Keratinocyte (primary cell): ENCODE measurements at regions not wholly inside any gene's neighbourhood (a gene's known extent, or its start where the extent isn't known, plus 50 kb on each side); places are given as distances from the start of the nearest gene placed in this dataset.

Source experiments
- DNase-seq: peaks from one replicate; pipeline ENCODE4 v3.0.0-alpha.2; 2011; ENCODE audit warnings: low read depth, missing footprints, low spot score
- FAIRE-seq: peaks from 2 replicates; lab custom pipeline; 2011; peaks lifted over from hg19 to GRCh38; lab: Jason Lieb, UNC
- H2AFZ ChIP-seq: 2 replicates; pipeline ENCODE4 v1.6.0; 2012; ENCODE audit warnings: low read length, control low read depth, inconsistent platforms; ENCODE audit not compliant: control insufficient read depth
- H3K27ac ChIP-seq: 2 replicates; pipeline ENCODE4 v1.5.1; 2011; ENCODE audit warnings: low read length; ENCODE audit not compliant: control insufficient read depth, insufficient read depth
- H3K27me3 ChIP-seq: 3 replicates; pipeline ENCODE4 v1.6.0; 2011; ENCODE audit warnings: low read length; ENCODE audit not compliant: control insufficient read depth, insufficient read depth; ENCODE audit errors: extremely low read depth
- H3K36me3 ChIP-seq, 2 experiments: 2 replicates in 1 of 2; 3 replicates in 1 of 2; pipeline ENCODE4 v1.5.1; 2011; ENCODE audit warnings: low read length in 2 of 2, mild to moderate bottlenecking in 1 of 2; ENCODE audit not compliant: control insufficient read depth in 2 of 2, insufficient read depth in 2 of 2; ENCODE audit errors: extremely low read depth in 1 of 2
- H3K4me1 ChIP-seq: 3 replicates; pipeline ENCODE4 v1.5.1; 2011; ENCODE audit warnings: low read length; ENCODE audit not compliant: control insufficient read depth, insufficient read depth; ENCODE audit errors: extremely low read depth
- H3K4me2 ChIP-seq: 3 replicates; pipeline ENCODE4 v1.6.0; 2011; ENCODE audit warnings: low read depth, low read length; ENCODE audit not compliant: control insufficient read depth, insufficient read depth; ENCODE audit errors: extremely low read depth
- H3K4me3 ChIP-seq, 3 experiments: fragments of 200-600 bp in 1 of 3; sonication (generic) in 1 of 3; 2 replicates in 2 of 3; 3 replicates in 1 of 3; pipeline ENCODE4 v1.5.1; 2011 to 2016; ENCODE audit warnings: low read length in 3 of 3, mild to moderate bottlenecking in 3 of 3, control low read depth in 2 of 3, inconsistent platforms in 1 of 3, low read depth in 1 of 3, mixed read lengths in 1 of 3, mixed run types in 1 of 3, moderate library complexity in 1 of 3; ENCODE audit not compliant: control insufficient read depth in 2 of 3, insufficient read depth in 2 of 3; ENCODE audit errors: extremely low read depth in 1 of 3
- H3K79me2 ChIP-seq: 2 replicates; pipeline ENCODE4 v1.6.0; 2012; ENCODE audit warnings: low read length; ENCODE audit not compliant: control insufficient read depth, insufficient read depth
- H3K9ac ChIP-seq: 3 replicates; pipeline ENCODE4 v1.6.0; 2011; ENCODE audit warnings: low read length; ENCODE audit not compliant: control insufficient read depth, insufficient read depth; ENCODE audit errors: extremely low read depth
- H3K9me1 ChIP-seq: 3 replicates; pipeline ENCODE4 v1.6.0; 2011; ENCODE audit warnings: low read length; ENCODE audit not compliant: control insufficient read depth, insufficient read depth; ENCODE audit errors: extremely low read depth
- H3K9me3 ChIP-seq: 2 replicates; pipeline ENCODE4 v1.5.1; 2012; ENCODE audit warnings: low read depth, low read length; ENCODE audit not compliant: control insufficient read depth
- H4K20me1 ChIP-seq: 3 replicates; pipeline ENCODE4 v1.6.0; 2011; ENCODE audit warnings: low read length; ENCODE audit not compliant: control insufficient read depth, insufficient read depth; ENCODE audit errors: extremely low read depth
- CTCF ChIP-seq, 3 experiments: IDR thresholded peaks in 1 of 3; conservative IDR thresholded peaks in 1 of 3; optimal IDR thresholded peaks in 1 of 3; 2 replicates in 2 of 3; 3 replicates in 1 of 3; pipeline versions ENCODE3 to v1.5.1; 2011; ENCODE audit warnings: low read length in 3 of 3, mild to moderate bottlenecking in 3 of 3, moderate library complexity in 2 of 3, control low read depth in 1 of 3, inconsistent platforms in 1 of 3; ENCODE audit not compliant: insufficient read depth in 2 of 3; ENCODE audit errors: extremely low read depth in 1 of 3
- EZH2 ChIP-seq: IDR thresholded peaks from one replicate; pipeline ENCODE4 v1.6.1; 2012; ENCODE audit warnings: inconsistent platforms, mild to moderate bottlenecking, low read length, moderate library complexity
- dilution Hi-C: fragments of 300-500 bp; cut with MboI; formaldehyde crosslinking; loops from one replicate; pipeline ENCODE4 v1.7.0; 2020; ENCODE audit warnings: low sequenced_read_pairs; ENCODE audit not compliant: extremely low pct_ligation_motif_present

DNA sequence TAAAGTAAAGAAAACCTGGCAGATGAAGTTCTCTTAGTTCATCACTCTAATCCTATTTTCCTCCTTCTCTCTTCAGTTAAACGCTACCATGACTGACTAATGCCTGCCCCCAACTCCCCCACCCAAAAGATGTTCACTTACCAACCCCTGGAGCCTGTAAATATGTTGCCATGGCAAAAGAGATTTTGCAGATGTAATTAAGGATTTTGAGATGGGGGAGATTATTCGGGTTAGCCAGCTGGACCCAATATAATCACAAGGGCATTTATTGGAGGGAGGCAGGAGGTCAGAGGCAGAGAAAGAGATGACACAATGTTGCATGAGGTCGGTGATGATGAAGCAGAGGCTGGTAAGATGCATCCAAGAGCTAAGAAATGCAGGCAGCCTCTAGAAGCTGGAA lies 69.3 kb upstream of the PPP2R5A start:
- H4K20me1 ChIP-seq = no peaks in the 10 kb centered on the region
- dilution Hi-C loops = no loop called here
- H3K79me2 ChIP-seq = no peaks in the 10 kb centered on the region
- H3K27me3 ChIP-seq = no peaks in the 10 kb centered on the region
- H3K9me3 ChIP-seq = no peaks in the 10 kb centered on the region
- H3K4me2 ChIP-seq = no peak overlapping the region
- H3K9ac ChIP-seq = no peak overlapping the region
- H2AFZ ChIP-seq = no peak overlapping the region
- DNase-seq (no peak), FAIRE-seq (no peak)
- H3K4me3 ChIP-seq = no peak overlapping the region
- TF ChIP-seq CTCF (optimal IDR thresholded peaks at IDR 0.05 in 1 of 3, IDR thresholded peaks at IDR 0.05 in 1 of 3, conservative IDR thresholded peaks at IDR 0.05 in 1 of 3; ENCODE audit: extremely low read depth in 1 of 3, insufficient read depth in 2 of 3, low read length in 3 of 3) = no peak
- no peak for TF ChIP-seq EZH2
- no peaks in the 10 kb centered on the region for H3K4me1 ChIP-seq
- no peak overlapping the region for H3K27ac ChIP-seq
- H3K36me3 ChIP-seq = no peaks in the 10 kb centered on the region
- no peaks in the 10 kb centered on the region for H3K9me1 ChIP-seq

DNA sequence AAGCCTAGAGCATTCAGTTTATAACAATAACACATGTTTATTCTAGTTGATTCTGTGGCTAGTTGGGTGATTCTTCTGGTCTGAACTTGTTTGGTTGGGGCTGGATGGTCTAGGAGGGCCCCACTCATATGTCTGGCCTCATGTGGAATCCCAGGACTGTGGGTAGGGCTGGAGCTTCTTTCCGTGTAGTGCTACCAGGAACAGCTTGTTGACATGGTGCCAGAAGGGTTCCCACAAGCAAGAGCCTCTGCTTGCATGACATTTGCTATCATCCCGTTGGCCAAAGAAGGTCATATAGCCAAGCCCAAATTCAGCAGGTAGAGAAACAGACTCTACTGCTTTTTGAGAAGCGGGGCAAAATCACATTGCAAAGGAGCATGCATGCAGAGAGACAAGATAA lies 67.6 kb upstream of the PPP2R5A start:
- H2AFZ ChIP-seq = no peak overlapping the region
- TF ChIP-seq CTCF (optimal IDR thresholded peaks at IDR 0.05 in 1 of 3, IDR thresholded peaks at IDR 0.05 in 1 of 3, conservative IDR thresholded peaks at IDR 0.05 in 1 of 3; ENCODE audit: extremely low read depth in 1 of 3, insufficient read depth in 2 of 3, low read length in 3 of 3) (no peak), EZH2 (no peak)
- H3K4me2 ChIP-seq = no peak overlapping the region
- no peak overlapping the region for H3K27ac ChIP-seq
- dilution Hi-C loops = no loop called here
- FAIRE-seq (no peak), DNase-seq (no peak)
- H3K9ac ChIP-seq = no peak overlapping the region
- no peak overlapping the region for H3K4me3 ChIP-seq
- H3K79me2 ChIP-seq = no peaks in the 10 kb centered on the region
- no peaks in the 10 kb centered on the region for H3K9me3 ChIP-seq
- H3K36me3 ChIP-seq = no peaks in the 10 kb centered on the region
- no peaks in the 10 kb centered on the region for H3K27me3 ChIP-seq
- no peaks in the 10 kb centered on the region for H3K4me1 ChIP-seq
- H4K20me1 ChIP-seq = no peaks in the 10 kb centered on the region
- H3K9me1 ChIP-seq = no peaks in the 10 kb centered on the region
